ENCODE measurements at regions not wholly inside any gene's neighbourhood (a gene's known extent, or its start where the extent isn't known, plus 50 kb on each side); places are given as distances from the start of the nearest gene placed in this dataset.

GRCh38 chr12:24546084-24546483, 402.8 kb downstream of the BCAT1 start:
- Histone ChIP-seq H3K9me3 (ENCODE audit: control insufficient read depth, insufficient read depth, low read length) (no peaks in the 10 kb centered on the region), H3K27me3 (ENCODE audit: control insufficient read depth, insufficient read depth, low read length) (no peaks in the 10 kb centered on the region), H3K4me3 (ENCODE audit: low read depth, low read length) (no peak overlapping the region), H3K4me1 (ENCODE audit: control insufficient read depth, insufficient read depth, low read length) (peaks cover 7% of the 10 kb centered on the region), H3K36me3 (ENCODE audit: control insufficient read depth, insufficient read depth, low read length) (no peaks in the 10 kb centered on the region), H3K9ac (ENCODE audit: low read depth, low read length) (no peak overlapping the region)

GRCh38 chr12:24544368-24544767, 404.5 kb downstream of the BCAT1 start:
- H3K9me3 ChIP-seq (ENCODE audit: control insufficient read depth, insufficient read depth, low read length) = no peaks in the 10 kb centered on the region

GRCh38 chr12:24541193-24541871, 407.6 kb downstream of the BCAT1 start:
- no peaks in the 10 kb centered on the region for H3K4me1 ChIP-seq (ENCODE audit: control insufficient read depth, insufficient read depth, low read length)

More at GRCh38 chr12:24544368-24544767, 404.5 kb downstream of the BCAT1 start:
- Histone ChIP-seq H3K27me3 (ENCODE audit: control insufficient read depth, insufficient read depth, low read length) (no peaks in the 10 kb centered on the region), H3K4me3 (ENCODE audit: low read depth, low read length) (no peak overlapping the region), H3K9ac (ENCODE audit: low read depth, low read length) (no peak overlapping the region), H3K36me3 (ENCODE audit: control insufficient read depth, insufficient read depth, low read length) (no peaks in the 10 kb centered on the region), H3K4me1 (ENCODE audit: control insufficient read depth, insufficient read depth, low read length) (no peaks in the 10 kb centered on the region)

GRCh38 chr12:24539646-24540045, 409.3 kb downstream of the BCAT1 start:
- no peak overlapping the region for H3K4me3 ChIP-seq (ENCODE audit: low read depth, low read length)
- H3K4me1 ChIP-seq (ENCODE audit: control insufficient read depth, insufficient read depth, low read length) = peaks cover 8% of the 10 kb centered on the region
- no peaks in the 10 kb centered on the region for H3K36me3 ChIP-seq (ENCODE audit: control insufficient read depth, insufficient read depth, low read length)
- no peak overlapping the region for H3K9ac ChIP-seq (ENCODE audit: low read depth, low read length)
- H3K27me3 ChIP-seq (ENCODE audit: control insufficient read depth, insufficient read depth, low read length) = no peaks in the 10 kb centered on the region
- H3K9me3 ChIP-seq (ENCODE audit: control insufficient read depth, insufficient read depth, low read length) = no peaks in the 10 kb centered on the region

More at GRCh38 chr12:24541193-24541871, 407.6 kb downstream of the BCAT1 start:
- Histone ChIP-seq H3K4me3 (ENCODE audit: low read depth, low read length) (no peak overlapping the region), H3K9ac (ENCODE audit: low read depth, low read length) (no peak overlapping the region), H3K9me3 (ENCODE audit: control insufficient read depth, insufficient read depth, low read length) (no peaks in the 10 kb centered on the region), H3K27me3 (ENCODE audit: control insufficient read depth, insufficient read depth, low read length) (no peaks in the 10 kb centered on the region), H3K36me3 (ENCODE audit: control insufficient read depth, insufficient read depth, low read length) (no peaks in the 10 kb centered on the region)

GRCh38 chr12:24537083-24537860, 411.6 kb downstream of the BCAT1 start:
- H3K4me3 ChIP-seq (ENCODE audit: low read depth, low read length) = no peak overlapping the region
- H3K27me3 ChIP-seq (ENCODE audit: control insufficient read depth, insufficient read depth, low read length) = no peaks in the 10 kb centered on the region
- H3K36me3 ChIP-seq (ENCODE audit: control insufficient read depth, insufficient read depth, low read length) = no peaks in the 10 kb centered on the region
- no peaks in the 10 kb centered on the region for H3K9me3 ChIP-seq (ENCODE audit: control insufficient read depth, insufficient read depth, low read length)
- H3K9ac ChIP-seq (ENCODE audit: low read depth, low read length) = no peak overlapping the region
- H3K4me1 ChIP-seq (ENCODE audit: control insufficient read depth, insufficient read depth, low read length) = peaks cover 8% of the 10 kb centered on the region

- Histone ChIP-seq H3K4me3 (ENCODE audit: low read depth, low read length) (no peak overlapping the region), H3K9me3 (ENCODE audit: control insufficient read depth, insufficient read depth, low read length) (no peaks in the 10 kb centered on the region), H3K9ac (ENCODE audit: low read depth, low read length) (no peak overlapping the region), H3K36me3 (ENCODE audit: control insufficient read depth, insufficient read depth, low read length) (no peaks in the 10 kb centered on the region), H3K27me3 (ENCODE audit: control insufficient read depth, insufficient read depth, low read length) (no peaks in the 10 kb centered on the region), H3K4me1 (ENCODE audit: control insufficient read depth, insufficient read depth, low read length) (peaks cover 8% of the 10 kb centered on the region)
Measured at GRCh38 chr12:24535334-24536069, 413.4 kb downstream of the BCAT1 start.

GRCh38 chr12:24534622-24535021, 414.3 kb downstream of the BCAT1 start:
- Histone ChIP-seq H3K9me3 (ENCODE audit: control insufficient read depth, insufficient read depth, low read length) (no peaks in the 10 kb centered on the region), H3K4me1 (ENCODE audit: control insufficient read depth, insufficient read depth, low read length) (peaks cover 8% of the 10 kb centered on the region), H3K9ac (ENCODE audit: low read depth, low read length) (no peak overlapping the region), H3K4me3 (ENCODE audit: low read depth, low read length) (no peak overlapping the region), H3K27me3 (ENCODE audit: control insufficient read depth, insufficient read depth, low read length) (no peaks in the 10 kb centered on the region), H3K36me3 (ENCODE audit: control insufficient read depth, insufficient read depth, low read length) (no peaks in the 10 kb centered on the region)

GRCh38 chr12:24533716-24534352, 415.1 kb downstream of the BCAT1 start:
- Histone ChIP-seq H3K9me3 (ENCODE audit: control insufficient read depth, insufficient read depth, low read length) (no peaks in the 10 kb centered on the region), H3K36me3 (ENCODE audit: control insufficient read depth, insufficient read depth, low read length) (no peaks in the 10 kb centered on the region), H3K4me3 (ENCODE audit: low read depth, low read length) (no peak overlapping the region), H3K9ac (ENCODE audit: low read depth, low read length) (no peak overlapping the region), H3K4me1 (ENCODE audit: control insufficient read depth, insufficient read depth, low read length) (peaks cover 8% of the 10 kb centered on the region), H3K27me3 (ENCODE audit: control insufficient read depth, insufficient read depth, low read length) (no peaks in the 10 kb centered on the region)

GRCh38 chr12:24530689-24531088, 418.2 kb downstream of the BCAT1 start:
- Histone ChIP-seq H3K36me3 (ENCODE audit: control insufficient read depth, insufficient read depth, low read length) (no peaks in the 10 kb centered on the region), H3K9ac (ENCODE audit: low read depth, low read length) (no peak overlapping the region), H3K4me1 (ENCODE audit: control insufficient read depth, insufficient read depth, low read length) (peaks cover 3% of the 10 kb centered on the region), H3K9me3 (ENCODE audit: control insufficient read depth, insufficient read depth, low read length) (no peaks in the 10 kb centered on the region), H3K4me3 (ENCODE audit: low read depth, low read length) (no peak overlapping the region), H3K27me3 (ENCODE audit: control insufficient read depth, insufficient read depth, low read length) (no peaks in the 10 kb centered on the region)

GRCh38 chr12:24527102-24527501, 421.8 kb downstream of the BCAT1 start:
- no peaks in the 10 kb centered on the region for H3K9me3 ChIP-seq (ENCODE audit: control insufficient read depth, insufficient read depth, low read length)
- H3K4me1 ChIP-seq (ENCODE audit: control insufficient read depth, insufficient read depth, low read length) = no peaks in the 10 kb centered on the region
- no peaks in the 10 kb centered on the region for H3K27me3 ChIP-seq (ENCODE audit: control insufficient read depth, insufficient read depth, low read length)
- H3K9ac ChIP-seq (ENCODE audit: low read depth, low read length) = no peak overlapping the region
- H3K4me3 ChIP-seq (ENCODE audit: low read depth, low read length) = no peak overlapping the region
- no peaks in the 10 kb centered on the region for H3K36me3 ChIP-seq (ENCODE audit: control insufficient read depth, insufficient read depth, low read length)

- Histone ChIP-seq H3K36me3 (ENCODE audit: control insufficient read depth, insufficient read depth, low read length) (no peaks in the 10 kb centered on the region), H3K4me1 (ENCODE audit: control insufficient read depth, insufficient read depth, low read length) (no peaks in the 10 kb centered on the region), H3K9me3 (ENCODE audit: control insufficient read depth, insufficient read depth, low read length) (no peaks in the 10 kb centered on the region), H3K4me3 (ENCODE audit: low read depth, low read length) (no peak overlapping the region), H3K27me3 (ENCODE audit: control insufficient read depth, insufficient read depth, low read length) (no peaks in the 10 kb centered on the region), H3K9ac (ENCODE audit: low read depth, low read length) (no peak overlapping the region)
Measured at GRCh38 chr12:24522736-24523135, 426.2 kb downstream of the BCAT1 start.
